NCI-H187 treated with DMSO at 0.1 percent for 48 hours (cell line): ENCODE measurements at regions not wholly inside any gene's neighbourhood (a gene's known extent, or its start where the extent isn't known, plus 50 kb on each side); places are given as distances from the start of the nearest gene placed in this dataset.
A peak's percentile ranks its signal among the peaks of the same experiment; 100 is the strongest.
"Not testable (repeated sequence)": the region's sequence is repeated elsewhere in the genome, so short reads cannot be mapped to it uniquely, and the experiment has no call there.

Source experiments
- DNase-seq: peaks from one replicate; lab custom pipeline; 2025; lab: John Stamatoyannopoulos, UW

- DNase-seq = no peak
Measured at GRCh38 chr11:25766332-25767015, 565.5 kb upstream of the ANO3 start.

- no peak for DNase-seq
Measured at GRCh38 chr11:25769287-25769686, 562.6 kb upstream of the ANO3 start.

DNA sequence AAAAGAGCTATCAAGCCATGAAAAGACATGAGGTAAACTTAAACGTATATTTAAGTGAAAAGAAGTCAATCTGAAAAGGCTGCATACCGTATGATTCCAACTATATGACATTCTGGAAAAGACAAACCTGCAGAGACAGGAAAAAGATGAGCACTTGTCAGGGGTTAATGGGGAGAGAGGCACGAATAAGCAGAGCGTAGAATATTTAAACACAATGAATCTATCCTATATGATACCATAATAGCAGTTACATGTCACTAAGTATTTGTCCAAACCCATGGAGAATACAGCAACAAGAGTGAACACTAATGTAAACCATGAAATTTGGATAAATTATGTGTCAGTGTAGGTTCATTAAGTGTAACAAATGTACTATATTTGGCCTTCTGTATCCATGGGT lies 560.3 kb upstream of the ANO3 start:
- no peak for DNase-seq

DNA sequence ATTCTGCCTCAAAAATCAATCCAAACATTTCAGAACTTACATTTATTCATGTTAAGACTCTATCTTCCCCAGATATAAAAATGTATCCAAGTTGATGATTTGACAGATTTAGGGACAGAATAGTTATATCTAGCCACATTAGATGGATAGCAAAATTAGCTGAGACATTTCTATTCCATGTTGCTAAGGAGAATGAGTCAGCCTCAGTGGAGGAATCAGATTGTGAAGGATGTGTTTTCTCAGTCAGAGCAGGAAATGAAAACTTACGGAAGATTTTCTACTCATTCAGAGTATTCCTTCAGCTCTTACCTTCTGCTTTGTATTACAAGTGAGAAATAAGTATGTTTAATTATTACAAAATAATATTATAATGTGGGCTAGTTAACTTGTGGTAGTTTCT lies 556.3 kb upstream of the ANO3 start:
- DNase-seq = no peak

DNA sequence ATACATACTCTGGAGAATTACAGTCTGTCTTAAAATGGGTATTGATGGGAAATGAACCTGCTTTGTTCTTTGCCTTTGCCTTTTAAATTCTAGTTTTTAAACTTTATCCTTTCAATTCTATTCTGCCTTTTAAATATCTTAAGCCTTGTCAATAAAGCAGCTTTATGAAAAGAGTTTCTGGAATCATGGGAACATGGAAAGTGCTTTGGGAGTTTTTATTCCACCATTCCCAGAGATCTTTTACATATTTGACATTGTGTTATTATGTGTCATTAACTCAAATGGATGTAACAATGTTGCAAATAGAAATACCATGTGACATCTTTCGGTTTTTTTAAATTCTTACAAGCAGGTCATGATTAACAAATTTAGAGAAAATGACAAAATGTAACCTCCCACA lies 555.7 kb upstream of the ANO3 start:
- no peak for DNase-seq

DNA sequence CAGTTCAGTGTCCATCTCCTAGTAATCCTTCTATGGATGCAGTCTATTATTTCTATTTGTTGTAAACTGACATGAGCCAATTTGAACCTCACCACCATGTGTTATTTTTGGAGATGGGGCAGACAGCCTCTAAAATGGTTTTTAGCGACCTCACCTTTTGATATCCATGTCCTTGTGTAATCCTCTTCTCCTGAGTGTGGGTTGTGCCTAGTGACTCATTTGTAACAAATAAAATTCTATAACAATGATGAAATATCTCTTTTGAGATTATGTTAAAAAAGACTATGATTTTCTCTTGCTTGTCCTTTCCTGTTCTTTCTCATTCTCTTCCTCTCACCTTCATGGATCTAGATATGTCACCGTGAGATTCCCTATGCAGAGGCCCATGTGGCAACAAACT lies 554.6 kb upstream of the ANO3 start:
- DNase-seq = no peak

GRCh38 chr11:25779033-25779432 lies 552.9 kb upstream of the ANO3 start:
- DNase-seq = no peak

DNA sequence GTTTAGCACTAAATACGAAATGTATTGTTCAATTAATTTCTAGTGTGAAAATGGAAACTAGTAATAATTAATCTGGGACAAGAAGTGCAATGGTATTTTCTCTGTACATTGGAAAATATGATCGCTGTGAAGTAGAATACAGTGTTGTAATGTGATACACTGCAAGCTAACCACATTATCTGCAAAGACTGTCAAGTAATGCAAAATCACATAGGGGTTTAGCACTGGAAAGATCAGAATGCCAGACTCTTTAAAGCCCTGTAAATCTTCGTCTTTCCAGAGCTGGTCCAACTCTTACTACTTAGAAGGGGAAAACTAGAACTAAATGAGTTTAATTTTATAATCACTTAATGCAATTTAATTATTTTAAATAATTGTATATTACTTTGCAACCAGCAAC lies 544.5 kb upstream of the ANO3 start:
- no peak for DNase-seq

GRCh38 chr11:25790396-25790795 lies 541.5 kb upstream of the ANO3 start:
- DNase-seq = no peak

DNA sequence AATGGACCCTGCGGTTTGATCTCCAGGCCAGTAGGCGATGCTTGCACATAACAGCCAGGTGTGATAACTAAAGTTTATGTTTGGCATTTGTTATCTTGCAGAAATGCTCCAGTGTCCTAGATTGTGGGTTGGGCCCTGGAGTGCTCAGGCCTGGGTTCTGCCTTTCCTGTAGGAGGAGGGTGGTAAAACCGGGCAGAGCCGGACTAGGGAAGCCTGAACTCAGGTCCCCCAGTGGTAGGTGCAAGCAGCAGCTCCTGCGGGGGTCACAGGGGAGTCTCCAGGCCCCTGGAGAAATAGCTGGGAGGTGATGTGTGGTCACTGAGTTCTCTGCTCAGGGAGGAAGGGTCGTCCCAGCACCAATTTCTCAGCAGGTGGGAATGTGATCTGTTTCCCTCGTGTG lies 538.3 kb upstream of the ANO3 start:
- DNase-seq = no peak

DNA sequence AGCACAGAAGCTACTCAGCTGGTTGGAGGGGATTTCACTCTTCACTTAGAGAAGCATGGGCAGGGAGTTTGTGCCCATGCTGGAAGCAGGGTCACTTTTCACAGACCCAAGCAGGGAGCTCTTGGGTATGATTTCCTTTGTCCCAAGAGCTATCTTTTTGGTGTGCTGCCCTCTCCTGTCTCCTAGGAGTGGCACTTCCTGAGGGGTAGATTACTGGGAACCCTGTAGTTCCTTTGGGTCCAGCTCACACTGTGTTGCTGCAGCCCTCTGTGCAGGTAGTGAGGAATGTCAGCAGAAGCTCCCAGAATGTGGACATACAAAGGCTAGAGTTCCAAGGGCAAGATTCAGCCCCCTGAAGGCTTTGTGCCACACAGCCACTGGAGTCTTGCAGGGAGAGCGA lies 537.1 kb upstream of the ANO3 start:
- no peak for DNase-seq

DNA sequence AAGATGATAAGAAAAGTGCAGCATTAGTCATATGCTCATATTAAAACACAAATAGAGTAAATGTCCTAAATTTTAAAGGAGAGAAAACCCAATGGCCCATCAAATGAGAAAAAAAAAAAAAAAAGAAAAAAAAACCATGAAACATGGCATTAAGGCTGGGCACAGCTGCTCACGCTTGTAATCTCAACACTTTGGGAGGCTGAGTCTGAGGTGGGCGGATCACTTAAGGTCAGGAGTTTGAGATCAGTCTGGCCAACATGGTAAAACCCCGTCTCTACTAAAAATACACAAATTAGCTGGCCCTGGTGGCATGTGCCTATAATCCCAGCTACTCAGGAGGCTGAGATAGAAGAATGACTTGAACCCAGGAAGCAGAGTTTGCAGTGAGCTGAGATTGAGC lies 515.5 kb upstream of the ANO3 start:
- no peak for DNase-seq

DNA sequence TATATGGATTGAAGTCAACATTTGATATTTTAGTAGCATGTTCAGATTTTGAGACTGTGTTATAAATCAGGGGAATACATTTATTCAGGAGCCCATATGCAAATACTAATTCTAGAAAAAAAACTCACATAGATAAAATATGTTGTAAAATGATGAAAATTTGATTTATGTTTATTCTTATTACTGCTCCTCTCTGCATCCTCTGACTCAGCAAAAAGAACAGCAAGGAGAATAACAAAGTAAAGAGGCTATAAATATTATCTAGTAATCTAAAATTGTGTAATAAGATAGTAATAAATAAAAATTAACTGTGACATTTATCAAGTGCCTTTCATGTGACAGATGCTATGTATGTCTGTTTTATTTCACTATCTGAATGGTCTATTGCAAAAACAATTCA lies 507.2 kb upstream of the ANO3 start:
- no peak for DNase-seq

GRCh38 chr11:25831485-25831884 lies 500.4 kb upstream of the ANO3 start:
- DNase-seq = not testable (repeated sequence)

- no peak for DNase-seq
Measured at GRCh38 chr11:25838918-25839625, 492.9 kb upstream of the ANO3 start.

GRCh38 chr11:25844811-25845210 lies 487.1 kb upstream of the ANO3 start:
- no peak for DNase-seq

DNA sequence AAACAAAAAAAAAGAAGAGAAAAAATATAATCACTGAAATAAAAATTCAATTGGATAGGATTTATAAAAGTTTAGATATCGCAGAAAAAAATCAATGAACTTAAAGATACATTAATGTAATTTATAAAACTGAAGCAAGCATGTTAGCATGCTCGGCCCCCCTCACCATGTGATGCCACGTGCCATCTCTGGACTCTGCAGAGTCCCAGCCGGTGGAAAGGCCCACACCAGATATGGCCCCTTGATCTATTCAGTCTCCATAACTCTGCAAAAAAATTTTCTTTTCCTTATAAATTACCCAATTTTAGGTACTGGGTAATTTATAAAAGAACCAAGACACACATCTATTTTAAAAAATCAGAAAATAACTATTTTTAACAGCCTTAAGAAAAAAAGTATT lies 476.0 kb upstream of the ANO3 start:
- no peak for DNase-seq

DNA sequence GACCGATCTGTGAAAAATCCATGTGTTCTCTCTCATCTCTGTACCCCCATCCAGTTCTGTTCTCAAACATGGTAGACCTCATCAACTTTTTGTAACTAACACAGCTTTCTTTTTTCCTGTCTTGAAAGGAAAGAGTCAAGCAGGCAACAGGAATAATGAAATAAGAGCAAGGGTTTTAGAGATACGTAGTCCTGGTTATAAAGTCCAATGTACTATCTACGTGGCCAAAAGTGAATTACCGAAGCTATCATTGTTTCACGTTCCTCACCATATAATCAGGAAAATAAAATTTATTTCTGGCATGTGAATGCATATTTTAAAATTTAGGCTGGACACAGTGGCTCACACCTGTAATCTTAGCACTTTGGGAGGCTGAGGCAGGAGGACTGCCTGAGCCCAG lies 472.2 kb upstream of the ANO3 start:
- no peak for DNase-seq

DNA sequence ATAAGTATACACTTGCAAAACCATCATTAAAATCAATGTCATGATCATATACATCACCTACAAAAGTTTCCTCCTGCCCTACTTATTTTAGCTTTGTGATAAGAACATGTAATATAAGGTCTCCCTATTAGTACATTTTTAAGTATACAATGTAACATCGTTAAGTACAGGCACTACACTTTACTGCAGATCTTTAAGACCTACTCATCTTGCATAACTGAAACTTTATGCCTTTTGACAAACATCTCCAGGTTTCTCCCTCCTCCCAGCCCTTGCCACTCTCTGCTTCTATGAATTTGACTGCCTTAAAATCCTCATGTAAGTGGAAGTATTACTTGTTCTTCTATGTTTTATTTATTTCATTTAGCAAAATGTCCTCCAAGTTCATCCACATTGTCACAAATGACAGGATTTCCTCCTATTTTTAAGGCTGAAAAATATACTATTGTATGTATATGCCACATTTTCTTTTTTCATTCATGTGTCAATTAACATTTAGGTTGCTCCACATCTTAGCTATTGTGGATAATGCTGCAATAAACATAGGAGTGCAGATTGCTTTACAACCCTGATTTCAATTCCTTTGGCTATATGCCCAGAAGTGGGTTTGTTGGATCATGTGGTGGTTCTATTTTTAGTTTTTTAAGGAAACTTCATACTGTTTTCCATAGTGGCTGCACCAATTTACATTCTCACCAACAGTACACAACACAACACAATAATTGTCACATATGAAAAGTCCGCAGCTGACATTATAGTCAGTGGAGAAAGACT lies 471.1 kb upstream of the ANO3 start:
- peak; percentile 18 for DNase-seq

DNA sequence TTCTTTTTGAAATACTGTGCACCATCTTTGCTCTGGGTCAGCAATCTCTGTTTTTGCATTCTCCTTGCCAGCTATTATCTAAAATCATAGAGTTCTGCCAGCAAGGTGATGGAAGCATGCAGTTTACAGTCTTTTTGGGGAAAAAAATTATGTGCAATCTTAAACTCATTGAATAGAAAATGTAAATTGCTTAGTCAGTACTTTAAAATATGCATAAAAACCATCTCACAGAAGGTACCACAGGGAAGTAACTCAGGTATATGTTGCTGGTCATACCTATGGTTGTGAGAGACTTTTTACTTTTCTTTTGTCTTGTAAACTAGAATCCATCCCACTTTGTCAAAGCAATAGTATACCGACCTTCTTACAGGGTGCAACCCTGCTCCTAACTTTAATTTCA lies 469.8 kb upstream of the ANO3 start:
- no peak for DNase-seq

DNA sequence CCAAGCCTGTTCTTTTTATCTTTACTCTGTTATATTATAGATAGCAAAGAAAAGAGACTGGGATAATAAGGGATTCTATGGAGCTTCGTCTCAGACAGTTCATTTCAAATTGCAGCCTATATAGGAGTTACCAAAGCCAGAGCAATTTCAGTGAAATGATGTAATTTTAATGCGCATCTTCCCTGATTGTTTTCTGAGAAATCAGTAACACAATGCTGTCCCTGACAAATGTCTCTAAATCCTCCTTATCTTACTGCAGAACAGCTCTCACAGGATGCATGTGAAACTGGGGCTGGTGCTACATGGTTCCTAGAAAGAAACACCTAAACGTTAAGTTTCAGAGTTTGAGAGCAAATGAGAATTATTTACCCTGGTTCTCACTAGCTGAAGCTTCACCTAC lies 467.9 kb upstream of the ANO3 start:
- no peak for DNase-seq

DNA sequence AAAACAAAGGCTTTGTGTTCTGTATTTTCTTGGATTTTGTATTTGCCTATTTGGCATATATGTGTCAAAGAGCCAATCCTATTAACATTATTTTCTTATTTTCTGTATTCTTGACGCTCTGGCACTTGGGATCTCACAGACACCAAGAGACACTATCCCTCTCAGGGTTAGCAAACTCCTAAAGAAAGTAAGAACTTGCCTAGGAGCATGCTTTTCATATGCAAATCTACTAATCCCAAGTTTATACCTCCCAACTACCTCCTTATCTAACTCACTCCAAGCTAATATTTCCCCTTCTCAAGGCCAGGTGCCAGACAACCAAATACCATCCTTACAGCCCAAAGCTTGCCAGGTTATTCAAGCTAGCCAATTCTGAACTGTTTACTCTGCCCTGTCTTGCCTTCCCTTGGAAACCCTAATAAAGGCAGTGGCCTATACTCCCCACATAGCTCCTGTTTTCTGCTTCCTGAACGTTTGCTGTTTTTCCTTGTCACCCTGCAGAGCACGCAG lies 455.4 kb upstream of the ANO3 start:
- DNase-seq = no peak

- no peak for DNase-seq
Measured at GRCh38 chr11:25886036-25886435, 445.9 kb upstream of the ANO3 start.
